Colonic mucosa (tissue), 4 donors: ENCODE measurements at regions not wholly inside any gene's neighbourhood (a gene's known extent, or its start where the extent isn't known, plus 50 kb on each side); places are given as distances from the start of the nearest gene placed in this dataset.

Experiments used
- DNase-seq: peaks from one replicate; pipeline ENCODE4 v3.0.0-alpha.2; 2020
- H3K27ac ChIP-seq: fragments of 200-600 bp; one replicate; pipeline ENCODE4 v1.8.0; 2021
- H3K27me3 ChIP-seq: fragments of 200-600 bp; one replicate; pipeline ENCODE4 v1.8.0; 2021
- H3K36me3 ChIP-seq: fragments of 200-600 bp; one replicate; pipeline ENCODE4 v1.8.0; 2021
- H3K4me1 ChIP-seq: fragments of 200-600 bp; one replicate; pipeline ENCODE4 v1.8.0; 2021; ENCODE audit warnings: mild to moderate bottlenecking
- H3K4me3 ChIP-seq: fragments of 200-600 bp; one replicate; pipeline ENCODE4 v1.8.0; 2021
- H3K9ac ChIP-seq, 2 donors: one replicate each; pipeline ENCODE4 v1.7.0; 2013; ENCODE audit warnings: control low read depth in 2 of 2, low read depth in 2 of 2, low read length in 2 of 2
- H3K9me3 ChIP-seq: fragments of 200-600 bp; one replicate; pipeline ENCODE4 v1.8.0; 2021
- CTCF ChIP-seq: fragments of 200-600 bp; IDR thresholded peaks from one replicate; pipeline ENCODE4 v1.8.0; 2022; ENCODE audit warnings: antibody characterized with exemption, mild to moderate bottlenecking
- intact Hi-C: fragments of 100-400 bp; cut with DNase I; formaldehyde crosslinking; loops from one replicate; pipeline ENCODE4 v1.14.1; 2022
- donor health status: healthy.
- donor health status: DM: no; HTN: no; CAD: no.
- donor health status: DM: no; HTN: no; CAD: no.

- Histone ChIP-seq H3K36me3 (no peaks in the 10 kb centered on the region), H3K27me3 (no peaks in the 10 kb centered on the region), H3K27ac (no peak overlapping the region), H3K4me1 (no peaks in the 10 kb centered on the region), H3K9me3 (no peaks in the 10 kb centered on the region), H3K9ac (no peak overlapping the region), H3K4me3 (no peak overlapping the region)
- DNase-seq: no peak
- intact Hi-C loops: no loop called here
- no peak for TF ChIP-seq CTCF
These were observed 85.8 kb downstream of the ATP23 start for GRCh38 chr12:58026897-58027891.

DNA sequence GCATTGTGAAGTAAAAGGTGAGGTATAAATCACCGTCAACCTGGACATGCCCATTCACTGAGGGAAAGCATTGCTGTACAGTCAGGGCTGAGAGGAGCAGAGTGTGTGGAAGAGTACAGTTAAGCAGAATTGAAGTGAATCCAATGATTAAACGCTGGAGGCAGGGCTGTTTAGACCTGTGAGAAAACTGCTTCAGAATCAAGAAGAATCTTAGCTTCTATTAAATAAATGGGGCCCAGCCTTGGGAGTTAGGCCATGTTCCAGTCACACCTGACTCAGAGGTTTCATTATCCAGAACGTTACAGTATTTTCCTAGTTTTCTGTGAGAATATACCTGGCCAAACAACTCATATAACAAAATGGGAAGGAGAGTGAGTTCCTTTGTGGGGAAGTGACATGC, 86.9 kb downstream of the ATP23 start:
- no peak for TF ChIP-seq CTCF
- H3K27ac ChIP-seq: no peak overlapping the region
- H3K4me3 ChIP-seq: no peak overlapping the region
- no peaks in the 10 kb centered on the region for H3K36me3 ChIP-seq
- DNase-seq: no peak
- no peak overlapping the region for H3K9ac ChIP-seq
- H3K9me3 ChIP-seq: no peaks in the 10 kb centered on the region
- no peaks in the 10 kb centered on the region for H3K4me1 ChIP-seq
- H3K27me3 ChIP-seq: no peaks in the 10 kb centered on the region
- intact Hi-C loops: no loop called here

DNA sequence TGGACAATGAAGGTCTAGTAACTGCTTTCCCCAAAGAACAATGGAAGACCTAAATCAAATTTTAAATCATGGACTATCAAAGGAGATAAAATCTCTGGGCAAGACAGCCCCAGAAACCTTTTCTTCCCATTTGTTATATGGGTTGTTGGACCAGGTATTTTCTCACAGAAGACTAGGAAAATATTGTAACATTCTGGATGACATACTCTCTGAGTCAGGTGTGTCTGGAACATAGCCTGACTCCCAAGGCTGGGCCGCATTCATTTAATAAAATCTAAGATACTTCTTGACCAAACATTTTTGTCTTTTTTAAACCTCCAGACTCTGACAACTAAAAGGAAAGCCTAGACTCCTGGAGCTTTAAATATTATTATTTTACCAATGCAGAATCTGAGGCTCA, 87.9 kb downstream of the ATP23 start:
- H3K4me1 ChIP-seq: no peaks in the 10 kb centered on the region
- no peak for DNase-seq
- no peaks in the 10 kb centered on the region for H3K9me3 ChIP-seq
- no peak overlapping the region for H3K9ac ChIP-seq
- H3K27me3 ChIP-seq: no peaks in the 10 kb centered on the region
- H3K27ac ChIP-seq: no peak overlapping the region
- no peak for TF ChIP-seq CTCF
- intact Hi-C loops: no loop called here
- H3K36me3 ChIP-seq: no peaks in the 10 kb centered on the region
- H3K4me3 ChIP-seq: no peak overlapping the region

GRCh38 chr12:58030566-58031279, 89.4 kb downstream of the ATP23 start:
- Histone ChIP-seq H3K9ac (no peak overlapping the region), H3K4me3 (no peak overlapping the region), H3K4me1 (no peaks in the 10 kb centered on the region), H3K27ac (no peak overlapping the region), H3K9me3 (no peaks in the 10 kb centered on the region), H3K27me3 (no peaks in the 10 kb centered on the region), H3K36me3 (no peaks in the 10 kb centered on the region)
- DNase-seq: no peak
- TF ChIP-seq CTCF: no peak
- intact Hi-C loops: no loop called here

- Histone ChIP-seq H3K27me3 (no peaks in the 10 kb centered on the region), H3K9ac (no peak overlapping the region), H3K9me3 (no peaks in the 10 kb centered on the region), H3K27ac (no peak overlapping the region), H3K36me3 (no peaks in the 10 kb centered on the region), H3K4me1 (no peaks in the 10 kb centered on the region), H3K4me3 (no peak overlapping the region)
- intact Hi-C loops: no loop called here
- TF ChIP-seq CTCF: no peak
- DNase-seq: no peak
These were observed 90.8 kb downstream of the ATP23 start for GRCh38 chr12:58032156-58032555.
